ENCODE measurements at regions not wholly inside any gene's neighbourhood (a gene's known extent, or its start where the extent isn't known, plus 50 kb on each side); places are given as distances from the start of the nearest gene placed in this dataset.

GRCh38 chr15:39132070-39132469 lies 448.8 kb upstream of the THBS1 start:
- DNase-seq (ENCODE audit: low spot score): no peak
- Histone ChIP-seq H4K20me1 (ENCODE audit: insufficient read depth, low read length) (no peaks in the 10 kb centered on the region), H3K79me2 (ENCODE audit: insufficient read depth, low read depth, low read length) (no peaks in the 10 kb centered on the region), H3K4me2 (ENCODE audit: low read length) (no peak overlapping the region), H3K36me3 (ENCODE audit: insufficient read depth, low read length) (no peaks in the 10 kb centered on the region), H3K9me2 (ENCODE audit: insufficient read depth, low read length) (no peaks in the 10 kb centered on the region), H3K4me3 (ENCODE audit: low read depth, low read length, poor library complexity, severe bottlenecking) (no peak overlapping the region), H3K9me3 (ENCODE audit: low read length) (no peaks in the 10 kb centered on the region), H3K4me1 (ENCODE audit: insufficient read depth, low read length, poor library complexity, severe bottlenecking) (no peaks in the 10 kb centered on the region), H2AFZ (ENCODE audit: low read length) (no peak overlapping the region), H3K27ac (ENCODE audit: low read depth, low read length, poor library complexity, severe bottlenecking) (no peak overlapping the region)
- CTCF ChIA-PET (ENCODE audit: unreplicated experiment): no interaction called here
- intact Hi-C loops (cut with micrococcal nuclease; ENCODE audit: unreplicated experiment): no loop called here
- POLR2A ChIA-PET: no interaction called here
- TF ChIP-seq EZH2phosphoT487 (IDR thresholded peaks at IDR 0.05; ENCODE audit: borderline replicate concordance, low read depth, low read length): no peak
- TF ChIP-seq, protein P1, sequence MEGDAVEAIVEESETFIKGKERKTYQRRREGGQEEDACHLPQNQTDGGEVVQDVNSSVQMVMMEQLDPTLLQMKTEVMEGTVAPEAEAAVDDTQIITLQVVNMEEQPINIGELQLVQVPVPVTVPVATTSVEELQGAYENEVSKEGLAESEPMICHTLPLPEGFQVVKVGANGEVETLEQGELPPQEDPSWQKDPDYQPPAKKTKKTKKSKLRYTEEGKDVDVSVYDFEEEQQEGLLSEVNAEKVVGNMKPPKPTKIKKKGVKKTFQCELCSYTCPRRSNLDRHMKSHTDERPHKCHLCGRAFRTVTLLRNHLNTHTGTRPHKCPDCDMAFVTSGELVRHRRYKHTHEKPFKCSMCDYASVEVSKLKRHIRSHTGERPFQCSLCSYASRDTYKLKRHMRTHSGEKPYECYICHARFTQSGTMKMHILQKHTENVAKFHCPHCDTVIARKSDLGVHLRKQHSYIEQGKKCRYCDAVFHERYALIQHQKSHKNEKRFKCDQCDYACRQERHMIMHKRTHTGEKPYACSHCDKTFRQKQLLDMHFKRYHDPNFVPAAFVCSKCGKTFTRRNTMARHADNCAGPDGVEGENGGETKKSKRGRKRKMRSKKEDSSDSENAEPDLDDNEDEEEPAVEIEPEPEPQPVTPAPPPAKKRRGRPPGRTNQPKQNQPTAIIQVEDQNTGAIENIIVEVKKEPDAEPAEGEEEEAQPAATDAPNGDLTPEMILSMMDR (conservative IDR thresholded peaks at IDR 0.05; ENCODE audit: low read length): no peak
- no TSS peak for BruUV-seq (replicated peaks)

DNA sequence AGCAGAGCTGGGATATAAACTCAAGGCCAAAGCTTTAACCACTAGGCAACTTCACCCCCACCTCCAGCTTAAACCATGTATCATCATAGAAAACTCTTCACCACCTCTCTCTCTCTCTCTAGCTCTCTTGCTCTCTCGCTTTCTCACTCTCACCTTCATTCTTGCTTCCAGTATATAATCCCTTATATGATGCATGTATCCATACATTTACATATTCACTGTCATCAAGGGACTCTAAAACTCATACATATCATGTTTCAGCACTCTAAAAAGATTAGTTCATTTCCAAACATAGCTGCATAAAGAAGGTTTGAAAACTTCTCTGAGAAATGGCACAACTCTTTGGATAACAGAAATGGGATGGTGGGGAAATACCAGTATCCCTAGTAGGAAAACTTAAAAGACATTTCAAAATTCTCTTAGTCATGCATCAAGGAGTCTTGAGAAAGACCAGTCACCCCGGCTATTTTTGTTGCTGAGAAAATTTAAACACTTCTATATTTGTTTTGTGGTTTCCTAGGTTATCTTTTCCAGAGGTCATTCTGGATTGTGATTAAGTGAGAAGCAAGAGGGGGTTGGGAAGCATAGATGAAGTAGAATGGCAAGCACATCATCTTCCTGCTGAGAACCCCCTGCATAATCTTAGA lies 447.8 kb upstream of the THBS1 start:
- POLR2A ChIA-PET: interaction anchor here (0.6 kb wide), 1 partner anchor 715 kb away, joined by 9 read pairs; no protein-coding TSS in a partner anchor
- intact Hi-C loops (cut with micrococcal nuclease; ENCODE audit: unreplicated experiment): no loop called here

GRCh38 chr15:39134282-39134681 lies 446.6 kb upstream of the THBS1 start:
- BruUV-seq (replicated peaks): no TSS peak
- no peak for DNase-seq (ENCODE audit: low spot score)
- H2AFZ ChIP-seq (ENCODE audit: low read length): no peak overlapping the region
- POLR2A ChIA-PET: no interaction called here
- CTCF ChIA-PET (ENCODE audit: unreplicated experiment): no interaction called here
- no peaks in the 10 kb centered on the region for H4K20me1 ChIP-seq (ENCODE audit: insufficient read depth, low read length)
- intact Hi-C loops (cut with micrococcal nuclease; ENCODE audit: unreplicated experiment): no loop called here
- H3K27ac ChIP-seq (ENCODE audit: low read depth, low read length, poor library complexity, severe bottlenecking): no peak overlapping the region
- H3K4me2 ChIP-seq (ENCODE audit: low read length): no peak overlapping the region
- H3K79me2 ChIP-seq (ENCODE audit: insufficient read depth, low read depth, low read length): no peaks in the 10 kb centered on the region
- no peaks in the 10 kb centered on the region for H3K4me1 ChIP-seq (ENCODE audit: insufficient read depth, low read length, poor library complexity, severe bottlenecking)
- H3K36me3 ChIP-seq (ENCODE audit: insufficient read depth, low read length): no peaks in the 10 kb centered on the region
- H3K9me3 ChIP-seq (ENCODE audit: low read length): no peaks in the 10 kb centered on the region
- no peaks in the 10 kb centered on the region for H3K9me2 ChIP-seq (ENCODE audit: insufficient read depth, low read length)
- TF ChIP-seq, protein P1 (conservative IDR thresholded peaks at IDR 0.05; ENCODE audit: low read length): no peak
- TF ChIP-seq EZH2phosphoT487 (IDR thresholded peaks at IDR 0.05; ENCODE audit: borderline replicate concordance, low read depth, low read length): no peak
- no peak overlapping the region for H3K4me3 ChIP-seq (ENCODE audit: low read depth, low read length, poor library complexity, severe bottlenecking)

More for the DNA sequence above, 447.8 kb upstream of the THBS1 start:
- Histone ChIP-seq H3K79me2 (ENCODE audit: insufficient read depth, low read depth, low read length) (no peaks in the 10 kb centered on the region), H3K9me3 (ENCODE audit: low read length) (no peaks in the 10 kb centered on the region), H2AFZ (ENCODE audit: low read length) (no peak overlapping the region), H3K4me3 (ENCODE audit: low read depth, low read length, poor library complexity, severe bottlenecking) (no peak overlapping the region), H3K27ac (ENCODE audit: low read depth, low read length, poor library complexity, severe bottlenecking) (no peak overlapping the region), H3K9me2 (ENCODE audit: insufficient read depth, low read length) (no peaks in the 10 kb centered on the region), H3K4me1 (ENCODE audit: insufficient read depth, low read length, poor library complexity, severe bottlenecking) (no peaks in the 10 kb centered on the region), H3K4me2 (ENCODE audit: low read length) (no peak overlapping the region), H3K36me3 (ENCODE audit: insufficient read depth, low read length) (no peaks in the 10 kb centered on the region), H4K20me1 (ENCODE audit: insufficient read depth, low read length) (no peaks in the 10 kb centered on the region)
- CTCF ChIA-PET (ENCODE audit: unreplicated experiment): no interaction called here
- BruUV-seq (replicated peaks): no TSS peak
- no peak for DNase-seq (ENCODE audit: low spot score)
- TF ChIP-seq, protein P1 (conservative IDR thresholded peaks at IDR 0.05; ENCODE audit: low read length): no peak
- TF ChIP-seq EZH2phosphoT487 (IDR thresholded peaks at IDR 0.05; ENCODE audit: borderline replicate concordance, low read depth, low read length): no peak

Data from OCI-LY7 (cell line).